HepG2 (cell line): ENCODE measurements at regions not wholly inside any gene's neighbourhood (a gene's known extent, or its start where the extent isn't known, plus 50 kb on each side); places are given as distances from the start of the nearest gene placed in this dataset.

Experiments used
- ATF2 ChIP-seq: sonication (generic); formaldehyde crosslinking; IDR thresholded peaks from 2 replicates; pipeline ENCODE4 v1.4.0; 2020; ENCODE audit warnings: missing genetic modification reagents
- CTCF ChIP-seq: sonication (generic); formaldehyde crosslinking; IDR thresholded peaks from 2 replicates; pipeline ENCODE4 v1.5.0; 2020; ENCODE audit warnings: mild to moderate bottlenecking, missing genetic modification reagents, moderate library complexity
- EHMT2 ChIP-seq: fragments of 200-600 bp; sonication (generic); IDR thresholded peaks from 2 replicates; pipeline ENCODE4 v1.7.0; 2017; ENCODE audit warnings: antibody characterized with exemption, low read depth, low read length, borderline replicate concordance
- EZH2 ChIP-seq: conservative IDR thresholded peaks from 2 replicates; pipeline ENCODE4 v1.6.1; 2012; ENCODE audit warnings: mild to moderate bottlenecking, low read depth, low read length, moderate library complexity
- IRF9 ChIP-seq: sonication (generic); formaldehyde crosslinking; IDR thresholded peaks from 2 replicates; pipeline ENCODE4 v1.8.0; 2022; ENCODE audit warnings: missing genetic modification reagents, mild to moderate bottlenecking, borderline replicate concordance
- MAX ChIP-seq: IDR thresholded peaks from 2 replicates; pipeline ENCODE4 v1.6.1; 2012; ENCODE audit warnings: inconsistent platforms
- RBM39 ChIP-seq: fragments of 200-400 bp; formaldehyde crosslinking; IDR thresholded peaks from one replicate; pipeline ENCODE4 v1.6.1; 2018; ENCODE audit warnings: antibody characterized with exemption, mild to moderate bottlenecking, low read depth, low read length; ENCODE audit not compliant: poor library complexity, severe bottlenecking
- SATB2 ChIP-seq: sonication (generic); formaldehyde crosslinking; IDR thresholded peaks from 2 replicates; pipeline ENCODE4 v1.5.0; 2020; ENCODE audit warnings: missing genetic modification reagents
- SETDB1 ChIP-seq: sonication (generic); formaldehyde crosslinking; IDR thresholded peaks from 2 replicates; pipeline ENCODE4 v1.5.1; 2020; ENCODE audit warnings: missing genetic modification reagents, mild to moderate bottlenecking, borderline replicate concordance
- ZNF207 ChIP-seq: fragments of 450-650 bp; IDR thresholded peaks from 2 replicates; pipeline ENCODE4 v1.6.1; 2016; ENCODE audit warnings: antibody characterized with exemption, borderline replicate concordance
- ZNF24 ChIP-seq: fragments of 450-650 bp; IDR thresholded peaks from 2 replicates; pipeline ENCODE4 v1.6.1; 2017; ENCODE audit warnings: antibody characterized with exemption, mild to moderate bottlenecking
- ZNF281 ChIP-seq: sonication (generic); formaldehyde crosslinking; IDR thresholded peaks from 2 replicates; pipeline ENCODE4 v1.4.0; 2020; ENCODE audit warnings: missing genetic modification reagents, borderline replicate concordance

- no peak for TF ChIP-seq CTCF (CRISPR knock-in tag)
- no peak for TF ChIP-seq ZNF281 (CRISPR knock-in tag)
- TF ChIP-seq SETDB1 (CRISPR knock-in tag) = no peak
- no peak for TF ChIP-seq RBM39
- TF ChIP-seq ZNF207 = no peak
- TF ChIP-seq EZH2 = no peak
- TF ChIP-seq EHMT2 = no peak
- no peak for TF ChIP-seq SATB2 (CRISPR knock-in tag)
- no peak for TF ChIP-seq ZNF24
- no peak for TF ChIP-seq IRF9 (CRISPR knock-in tag)
- no peak for TF ChIP-seq ATF2 (CRISPR knock-in tag)
- no peak for TF ChIP-seq MAX
Measured at GRCh38 chr1:60891765-60892164, 190.6 kb upstream of the NFIA start.
